Lower leg skin (tissue), 4 donors: ENCODE measurements at regions not wholly inside any gene's neighbourhood (a gene's known extent, or its start where the extent isn't known, plus 50 kb on each side); places are given as distances from the start of the nearest gene placed in this dataset.

ENCODE experiments used
- DNase-seq, 2 donors: peaks; one replicate each; pipeline ENCODE4 v3.0.0-alpha.2; 2019; ENCODE audit warnings: low spot score in 2 of 2
- H3K4me3 ChIP-seq: fragments of 200-600 bp; sonication (generic); 2 replicates; pipeline ENCODE4 v1.5.1; 2017; ENCODE audit warnings: mild to moderate bottlenecking, low read depth; ENCODE audit not compliant: poor library complexity, severe bottlenecking
- POLR2A ChIP-seq, 2 donors: fragments of 450-650 bp; IDR thresholded peaks; one replicate each; pipeline ENCODE4 v1.6.1; 2016 to 2017; ENCODE audit warnings: antibody characterized with exemption in 2 of 2, mild to moderate bottlenecking in 1 of 2, moderate library complexity in 1 of 2
- WGBS, 2 donors: methylation state at CpG; one replicate each; pipeline ENCODE4 v1.1.5; 2018; 5-methylcytosine and 5-hydroxymethylcytosine counted together
- intact Hi-C: fragments of 100-400 bp; cut with DNase I; formaldehyde crosslinking; loops from one replicate; pipeline ENCODE4 v1.15.0; 2023; ENCODE audit warnings: low total_unique reads
- TF ChIP-seq, protein P1 (sequence below), 3 donors: fragments of 450-650 bp; IDR thresholded peaks; one replicate each; pipeline ENCODE4 v1.5.1; 2016; ENCODE audit warnings: antibody characterized with exemption in 3 of 3, mild to moderate bottlenecking in 3 of 3, moderate library complexity in 2 of 3

DNA sequence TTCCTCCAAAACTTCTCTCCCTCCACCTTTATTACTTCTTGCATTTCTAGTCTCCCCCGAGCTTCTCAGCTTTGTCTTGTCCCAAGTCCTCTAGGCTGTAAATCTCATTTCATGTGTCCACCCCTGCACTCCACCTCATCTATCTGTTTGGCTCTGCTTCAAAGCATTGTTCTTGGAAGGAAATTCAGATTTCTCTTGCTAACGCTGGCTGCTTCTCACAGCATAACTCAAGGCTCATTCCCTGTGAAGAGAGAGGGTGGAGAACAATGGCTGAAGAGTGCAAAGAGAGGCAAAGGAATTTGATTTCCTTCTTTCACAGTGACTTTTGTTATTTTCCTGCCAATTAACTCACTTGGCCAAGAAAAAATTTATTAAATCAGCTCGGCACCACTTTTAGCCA, 476.5 kb downstream of the TMEM114 start:
- intact Hi-C loops = no loop called here
- DNase-seq = no peak
- TF ChIP-seq, protein P1, sequence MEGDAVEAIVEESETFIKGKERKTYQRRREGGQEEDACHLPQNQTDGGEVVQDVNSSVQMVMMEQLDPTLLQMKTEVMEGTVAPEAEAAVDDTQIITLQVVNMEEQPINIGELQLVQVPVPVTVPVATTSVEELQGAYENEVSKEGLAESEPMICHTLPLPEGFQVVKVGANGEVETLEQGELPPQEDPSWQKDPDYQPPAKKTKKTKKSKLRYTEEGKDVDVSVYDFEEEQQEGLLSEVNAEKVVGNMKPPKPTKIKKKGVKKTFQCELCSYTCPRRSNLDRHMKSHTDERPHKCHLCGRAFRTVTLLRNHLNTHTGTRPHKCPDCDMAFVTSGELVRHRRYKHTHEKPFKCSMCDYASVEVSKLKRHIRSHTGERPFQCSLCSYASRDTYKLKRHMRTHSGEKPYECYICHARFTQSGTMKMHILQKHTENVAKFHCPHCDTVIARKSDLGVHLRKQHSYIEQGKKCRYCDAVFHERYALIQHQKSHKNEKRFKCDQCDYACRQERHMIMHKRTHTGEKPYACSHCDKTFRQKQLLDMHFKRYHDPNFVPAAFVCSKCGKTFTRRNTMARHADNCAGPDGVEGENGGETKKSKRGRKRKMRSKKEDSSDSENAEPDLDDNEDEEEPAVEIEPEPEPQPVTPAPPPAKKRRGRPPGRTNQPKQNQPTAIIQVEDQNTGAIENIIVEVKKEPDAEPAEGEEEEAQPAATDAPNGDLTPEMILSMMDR (IDR thresholded peaks at IDR 0.05) = no peak
- no peak for TF ChIP-seq POLR2A (IDR thresholded peaks at IDR 0.05)
- H3K4me3 ChIP-seq = no peak overlapping the region
- WGBS, 2 donors = 52 to 61% methylated on average over 3 of the region's 3 CpGs

DNA sequence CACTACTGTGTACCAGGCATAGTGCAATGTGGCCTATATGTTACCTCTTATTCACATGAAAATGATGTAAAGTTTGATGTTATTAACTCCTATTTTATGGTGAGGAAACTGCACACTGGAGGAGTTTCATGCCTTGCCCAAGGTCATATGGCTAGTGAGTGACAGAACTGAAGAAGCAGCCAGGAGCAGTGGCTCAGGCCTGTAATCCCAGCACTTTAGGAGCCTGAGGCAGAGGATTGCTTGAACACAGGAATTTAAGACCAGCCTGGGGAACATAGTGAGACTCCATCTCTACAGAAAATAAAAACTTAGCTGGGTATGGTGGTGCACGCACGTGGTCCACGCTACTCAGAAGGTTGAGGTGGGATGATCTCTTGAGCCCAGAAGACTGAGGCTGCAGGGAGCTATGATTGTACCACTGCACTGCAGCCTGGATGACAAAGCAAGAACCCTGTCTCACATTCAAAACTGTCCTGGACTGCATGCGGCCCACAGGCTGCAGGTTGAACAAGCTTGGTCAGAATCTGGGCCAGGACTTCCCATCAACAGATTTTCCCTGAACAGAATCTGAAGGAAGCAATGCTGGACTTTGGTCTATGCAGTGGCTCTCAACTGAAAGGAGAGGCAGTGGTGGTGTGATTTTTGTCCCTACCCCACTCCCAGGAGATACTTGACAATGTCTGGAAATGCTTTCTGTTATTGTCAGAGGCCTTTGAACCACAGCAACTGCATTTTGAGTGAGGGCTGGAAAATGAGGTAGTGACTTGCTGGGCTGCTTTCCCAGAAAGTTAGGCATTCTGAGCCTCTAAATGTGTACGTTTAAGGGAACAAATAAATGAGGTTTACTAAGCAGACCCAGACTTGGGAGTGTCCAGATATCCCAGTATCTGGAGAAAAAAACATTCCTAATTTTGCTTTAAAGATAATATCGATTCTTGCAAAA, 479.5 kb downstream of the TMEM114 start:
- intact Hi-C loops = no loop called here
- WGBS, 2 donors = 84 to 86% methylated on average over 6 of the region's 6 CpGs
- no peak for TF ChIP-seq POLR2A (IDR thresholded peaks at IDR 0.05)
- TF ChIP-seq, protein P1 (IDR thresholded peaks at IDR 0.05) = no peak
- no peak for DNase-seq
- H3K4me3 ChIP-seq = no peak overlapping the region

DNA sequence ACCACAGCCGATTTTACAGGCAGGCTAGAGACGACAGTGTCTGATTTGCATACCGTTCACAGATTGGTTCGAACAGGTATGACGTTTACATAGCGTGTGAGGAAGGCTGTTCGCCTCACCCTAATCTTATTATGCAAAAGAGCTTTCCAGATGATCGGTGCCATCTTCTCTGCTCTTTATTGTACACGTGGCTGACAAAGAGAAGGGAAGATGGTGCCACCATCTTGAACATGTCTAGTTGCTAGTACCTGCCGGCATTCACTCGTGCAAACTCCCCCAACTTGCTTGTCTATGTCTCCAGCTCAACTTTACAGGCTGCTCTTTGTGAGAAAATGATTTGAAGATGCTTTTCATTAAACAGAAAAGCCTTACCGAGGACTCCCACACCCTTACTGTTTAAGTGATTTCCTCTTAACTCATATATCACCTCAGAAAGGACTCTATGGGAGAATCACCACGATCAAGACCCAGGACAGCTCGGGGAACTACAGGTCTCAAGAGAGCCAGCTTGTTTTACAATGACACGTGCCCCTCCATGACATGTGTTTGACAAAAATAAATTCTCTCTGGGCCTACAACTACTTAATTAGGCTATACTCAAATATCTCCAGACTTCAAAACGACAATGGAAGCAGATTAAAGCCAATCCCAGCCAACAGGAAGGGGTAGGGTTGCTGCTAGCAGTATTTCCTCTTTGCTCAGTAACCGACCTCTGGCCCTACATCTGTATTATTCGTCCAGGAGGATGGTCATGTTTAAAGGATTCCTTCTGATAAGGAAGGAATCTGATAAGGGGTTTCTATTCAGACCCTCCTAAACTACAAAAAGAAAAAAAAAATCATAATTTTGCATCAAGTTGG, 480.6 kb downstream of the TMEM114 start:
- 76 to 78% methylated on average over 18 of the region's 18 CpGs for WGBS, 2 donors
- DNase-seq = no peak
- no peak overlapping the region for H3K4me3 ChIP-seq
- intact Hi-C loops = no loop called here
- TF ChIP-seq, protein P1 (IDR thresholded peaks at IDR 0.05) = no peak
- TF ChIP-seq POLR2A (IDR thresholded peaks at IDR 0.05) = no peak

DNA sequence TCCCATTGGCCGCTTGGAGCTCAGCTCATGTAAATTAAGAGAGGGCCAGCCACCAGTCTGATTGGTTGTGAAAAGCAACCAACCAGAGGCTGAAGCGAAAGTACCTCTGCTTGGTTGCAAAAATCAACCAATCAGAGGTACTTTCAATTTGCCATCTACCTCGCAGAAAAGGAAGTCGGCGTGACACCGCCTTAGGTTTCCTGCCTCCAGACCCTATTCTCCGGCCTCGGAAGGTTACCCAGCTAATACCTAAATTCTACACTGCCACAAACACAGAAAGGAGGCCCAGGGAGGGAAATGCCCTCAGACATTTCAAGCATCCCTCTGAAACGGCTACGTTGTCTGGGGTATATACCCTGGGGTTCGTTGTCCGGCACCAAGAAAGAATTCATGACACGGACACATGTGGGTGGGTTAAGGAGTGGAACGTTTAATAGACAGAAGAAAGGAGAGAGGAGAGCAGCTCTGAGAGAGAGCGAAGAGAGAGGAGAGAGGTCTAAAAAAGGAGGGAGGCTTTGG, 481.3 kb downstream of the TMEM114 start:
- H3K4me3 ChIP-seq = no peak overlapping the region
- 87 to 94% methylated on average over 15 of the region's 15 CpGs for WGBS, 2 donors
- TF ChIP-seq, protein P1 (IDR thresholded peaks at IDR 0.05) = no peak
- TF ChIP-seq POLR2A (IDR thresholded peaks at IDR 0.05) = no peak
- intact Hi-C loops = no loop called here
- DNase-seq = no peak

DNA sequence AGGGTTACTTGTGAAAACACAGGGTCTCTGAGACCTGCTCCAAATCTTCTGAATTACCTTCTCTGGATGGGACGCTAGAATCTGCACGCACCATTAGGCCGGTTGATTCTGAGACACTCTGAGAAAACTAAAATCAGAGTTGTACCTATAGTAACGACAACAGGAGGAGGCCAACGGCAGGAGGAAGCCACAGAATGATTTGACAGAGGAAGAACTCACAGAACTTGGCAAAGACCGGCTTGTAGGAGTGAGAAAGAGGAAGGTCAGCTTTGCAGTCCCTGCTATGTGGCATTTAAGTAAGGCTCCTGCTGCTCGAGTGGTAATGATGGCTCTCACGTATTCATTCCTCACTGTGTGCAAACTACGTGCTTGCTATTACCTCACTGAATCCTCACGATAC, 483.0 kb downstream of the TMEM114 start:
- H3K4me3 ChIP-seq = no peak overlapping the region
- no peak for DNase-seq
- WGBS, 2 donors = 63 to 76% methylated on average over 10 of the region's 10 CpGs
- intact Hi-C loops = no loop called here
- TF ChIP-seq POLR2A (IDR thresholded peaks at IDR 0.05) = no peak
- TF ChIP-seq, protein P1 (IDR thresholded peaks at IDR 0.05) = no peak
